H9 (cell line): ENCODE measurements at regions not wholly inside any gene's neighbourhood (a gene's known extent, or its start where the extent isn't known, plus 50 kb on each side); places are given as distances from the start of the nearest gene placed in this dataset.

Experiments
- DNase-seq: peaks from one replicate; pipeline ENCODE4 v3.0.0-alpha.2; 2017
- H2AFZ ChIP-seq: one replicate; pipeline ENCODE4 v1.6.1; 2013; ENCODE audit warnings: mild to moderate bottlenecking, low read length, control low read depth, moderate library complexity
- H2AK5ac ChIP-seq: 2 replicates; pipeline ENCODE4 v1.6.1; 2013; ENCODE audit warnings: low read length, control low read depth, mixed read lengths; ENCODE audit not compliant: insufficient read length
- H2BK120ac ChIP-seq: one replicate; pipeline ENCODE4 v1.6.1; 2013; ENCODE audit warnings: low read depth, mild to moderate bottlenecking, low read length, control low read depth, inconsistent platforms; ENCODE audit not compliant: poor library complexity, severe bottlenecking
- H2BK12ac ChIP-seq: 2 replicates; pipeline ENCODE4 v1.6.1; 2013; ENCODE audit warnings: low read length, control low read depth, mixed read lengths, low read depth; ENCODE audit not compliant: insufficient read length
- H2BK15ac ChIP-seq: 2 replicates; pipeline ENCODE4 v1.6.1; 2013; ENCODE audit warnings: low read depth, low read length, control low read depth
- H2BK20ac ChIP-seq: one replicate; pipeline ENCODE4 v1.6.1; 2013; ENCODE audit warnings: low read depth, mild to moderate bottlenecking, low read length, control low read depth, inconsistent platforms; ENCODE audit not compliant: poor library complexity, severe bottlenecking
- H2BK5ac ChIP-seq: 2 replicates; pipeline ENCODE4 v1.6.1; 2013; ENCODE audit warnings: low read length, control low read depth, mixed read lengths; ENCODE audit not compliant: insufficient read length
- H3K14ac ChIP-seq: 2 replicates; pipeline ENCODE4 v1.6.1; 2013; ENCODE audit warnings: low read length, control low read depth; ENCODE audit not compliant: insufficient read depth
- H3K18ac ChIP-seq: 2 replicates; pipeline ENCODE4 v1.6.1; 2013; ENCODE audit warnings: low read depth, mild to moderate bottlenecking, mixed read lengths, low read length, control low read depth; ENCODE audit not compliant: insufficient read length
- H3K23ac ChIP-seq: 2 replicates; pipeline ENCODE4 v1.6.1; 2013; ENCODE audit warnings: low read length, control low read depth, mixed read lengths, low read depth; ENCODE audit not compliant: insufficient read length
- H3K23me2 ChIP-seq: 2 replicates; pipeline ENCODE4 v1.6.1; 2013; ENCODE audit warnings: low read depth, mild to moderate bottlenecking, mixed read lengths, low read length, control low read depth; ENCODE audit not compliant: insufficient read length, poor library complexity, severe bottlenecking
- H3K27ac ChIP-seq: 2 replicates; pipeline ENCODE4 v1.5.1; 2013; ENCODE audit warnings: low read length, control low read depth, mixed read lengths, low read depth; ENCODE audit not compliant: insufficient read length
- H3K27me3 ChIP-seq: 2 replicates; pipeline ENCODE4 v1.6.1; 2013; ENCODE audit warnings: low read length, control low read depth, inconsistent platforms; ENCODE audit not compliant: insufficient read depth
- H3K4ac ChIP-seq: 2 replicates; pipeline ENCODE4 v1.6.1; 2013; ENCODE audit warnings: low read depth, mild to moderate bottlenecking, control low read depth, inconsistent platforms, low read length, moderate library complexity
- H3K4me1 ChIP-seq: 2 replicates; pipeline ENCODE4 v1.6.1; 2013; ENCODE audit warnings: low read length, control low read depth, inconsistent platforms; ENCODE audit not compliant: insufficient read depth
- H3K4me2 ChIP-seq: 2 replicates; pipeline ENCODE4 v1.6.1; 2013; ENCODE audit warnings: low read length, control low read depth, mixed read lengths; ENCODE audit not compliant: insufficient read length, insufficient read depth
- H3K56ac ChIP-seq: 2 replicates; pipeline ENCODE4 v1.6.1; 2013; ENCODE audit warnings: low read depth, mild to moderate bottlenecking, mixed read lengths, low read length, control low read depth; ENCODE audit not compliant: insufficient read length
- H3K79me1 ChIP-seq: 2 replicates; pipeline ENCODE4 v1.6.1; 2013; ENCODE audit warnings: low read depth, mild to moderate bottlenecking, moderate library complexity, low read length, control low read depth, inconsistent platforms; ENCODE audit not compliant: insufficient read depth, poor library complexity, severe bottlenecking
- H3K79me2 ChIP-seq: 2 replicates; pipeline ENCODE4 v1.6.1; 2013; ENCODE audit warnings: low read length, control low read depth, inconsistent platforms; ENCODE audit not compliant: insufficient read depth
- H3K9ac ChIP-seq: 2 replicates; pipeline ENCODE4 v1.6.1; 2013; ENCODE audit warnings: low read length, control low read depth, mixed read lengths; ENCODE audit not compliant: insufficient read length; ENCODE audit errors: extremely low read depth
- H3K9me3 ChIP-seq: one replicate; pipeline ENCODE4 v1.6.1; 2013; ENCODE audit warnings: low read depth, low read length, inconsistent platforms; ENCODE audit not compliant: control insufficient read depth
- H3T11ph ChIP-seq: one replicate; pipeline ENCODE4 v1.6.1; 2013; ENCODE audit warnings: mild to moderate bottlenecking, low read length, control low read depth, inconsistent platforms
- H4K20me1 ChIP-seq: one replicate; pipeline ENCODE4 v1.6.1; 2013; ENCODE audit not compliant: control insufficient read depth, insufficient read length, insufficient read depth
- H4K5ac ChIP-seq: 2 replicates; pipeline ENCODE4 v1.6.1; 2013; ENCODE audit warnings: low read depth, mild to moderate bottlenecking, mixed read lengths, low read length, control low read depth; ENCODE audit not compliant: insufficient read length
- H4K8ac ChIP-seq: replicated peaks from 2 replicates; pipeline ENCODE4 v1.6.1; 2013; ENCODE audit warnings: low read length, control low read depth, mixed read lengths, low read depth; ENCODE audit not compliant: insufficient read length
- H4K91ac ChIP-seq: 2 replicates; pipeline ENCODE4 v1.6.1; 2013; ENCODE audit warnings: low read depth, mild to moderate bottlenecking, moderate library complexity, mixed read lengths, low read length, control low read depth; ENCODE audit not compliant: insufficient read length
- H3K27ac Mint-ChIP-seq, 3 experiments: 2 replicates in 2 of 3; 3 replicates in 1 of 3; pipeline ENCODE4 v1.8.0; 2020 to 2021; ENCODE audit warnings: mixed read lengths in 3 of 3, mild to moderate bottlenecking in 1 of 3, moderate library complexity in 1 of 3
- H3K27me3 Mint-ChIP-seq: 2 replicates; pipeline ENCODE4 v1.8.0; 2021; ENCODE audit warnings: low read depth, mild to moderate bottlenecking, moderate library complexity, mixed read lengths
- H3K36me3 Mint-ChIP-seq, 3 experiments: 2 replicates in 2 of 3; 3 replicates in 1 of 3; pipeline ENCODE4 v1.8.0; 2020 to 2021; ENCODE audit warnings: low read depth in 3 of 3, mixed read lengths in 3 of 3; ENCODE audit not compliant: insufficient read depth in 1 of 3
- H3K4me1 Mint-ChIP-seq, 2 experiments: 2 replicates each; pipeline ENCODE4 v1.8.0; 2020; ENCODE audit warnings: mixed read lengths in 2 of 2
- H3K4me3 Mint-ChIP-seq, 2 experiments: 2 replicates in 1 of 2; 3 replicates in 1 of 2; pipeline ENCODE4 v1.8.0; 2020 to 2021; ENCODE audit warnings: mild to moderate bottlenecking in 2 of 2, mixed read lengths in 2 of 2, moderate library complexity in 1 of 2
- H3K9me3 Mint-ChIP-seq, 2 experiments: 2 replicates in 1 of 2; 3 replicates in 1 of 2; pipeline ENCODE4 v1.8.0; 2020; ENCODE audit warnings: mild to moderate bottlenecking in 2 of 2, mixed read lengths in 2 of 2, moderate library complexity in 1 of 2
- CTCF ChIP-seq: fragments of 200-600 bp; sonication (generic); conservative IDR thresholded peaks from 3 replicates; pipeline ENCODE4 v1.8.0; 2021; ENCODE audit warnings: antibody characterized with exemption, mild to moderate bottlenecking
- WGBS: extraction: QIAGEN DNeasy Blood & Tissue Kit; methylation state at CpG from one replicate; pipeline ENCODE4 v1.1.7; 2013; ENCODE audit warnings: missing lambda C conversion rate, low lambda C conversion rate, mixed read lengths; ENCODE audit not compliant: insufficient read length; ENCODE audit errors: extremely low coverage; 5-methylcytosine and 5-hydroxymethylcytosine counted together

GRCh38 chr5:163624431-163624830 is 119.0 kb downstream of the MAT2B start:
- Histone ChIP-seq H2AFZ (no peak overlapping the region), H2BK120ac (no peak overlapping the region), H3K27ac (no peak overlapping the region), H2AK5ac (no peak overlapping the region), H3K18ac (no peak overlapping the region), H3K9me3 (no peaks in the 10 kb centered on the region), H2BK5ac (no peak overlapping the region), H3K9ac (no peak overlapping the region), H4K91ac (no peak overlapping the region), H3K56ac (no peak overlapping the region), H3K14ac (no peak overlapping the region), H3K4me2 (no peak overlapping the region), H4K8ac (no peak overlapping the region), H3K79me1 (no peaks in the 10 kb centered on the region), H3K4me1 (no peaks in the 10 kb centered on the region), H3K23ac (no peak overlapping the region), H4K5ac (no peak overlapping the region), H4K20me1 (no peaks in the 10 kb centered on the region), H2BK12ac (no peak overlapping the region), H3K79me2 (no peaks in the 10 kb centered on the region), H2BK15ac (no peak overlapping the region), H3K27me3 (no peaks in the 10 kb centered on the region), H3T11ph (no peak overlapping the region), H3K23me2 (no peaks in the 10 kb centered on the region), H3K4ac (no peak overlapping the region), H2BK20ac (no peak overlapping the region)
- WGBS, result no CpG with 5 or more reads among the region's 5 CpGs
- no peak for DNase-seq
- no peaks in the 10 kb centered on the region for H3K4me1 Mint-ChIP-seq
- H3K27ac Mint-ChIP-seq, result no peak overlapping the region
- H3K36me3 Mint-ChIP-seq, result no peaks in the 10 kb centered on the region
- H3K27me3 Mint-ChIP-seq, result no peaks in the 10 kb centered on the region
- H3K4me3 Mint-ChIP-seq, result no peak overlapping the region
- no peak for TF ChIP-seq CTCF
- peaks cover 0 to 2% of the 10 kb centered on the region in 2 experiments; a peak in 1 of 5 replicates for H3K9me3 Mint-ChIP-seq
